HS-5 (cell line): ENCODE measurements at regions not wholly inside any gene's neighbourhood (a gene's known extent, or its start where the extent isn't known, plus 50 kb on each side); places are given as distances from the start of the nearest gene placed in this dataset.
"Not testable (repeated sequence)": the region's sequence is repeated elsewhere in the genome, so short reads cannot be mapped to it uniquely, and the experiment has no call there.

Source experiments
- DNase-seq: peaks from one replicate; pipeline ENCODE4 v3.0.0-alpha.2; 2012; ENCODE audit warnings: low read depth

DNA sequence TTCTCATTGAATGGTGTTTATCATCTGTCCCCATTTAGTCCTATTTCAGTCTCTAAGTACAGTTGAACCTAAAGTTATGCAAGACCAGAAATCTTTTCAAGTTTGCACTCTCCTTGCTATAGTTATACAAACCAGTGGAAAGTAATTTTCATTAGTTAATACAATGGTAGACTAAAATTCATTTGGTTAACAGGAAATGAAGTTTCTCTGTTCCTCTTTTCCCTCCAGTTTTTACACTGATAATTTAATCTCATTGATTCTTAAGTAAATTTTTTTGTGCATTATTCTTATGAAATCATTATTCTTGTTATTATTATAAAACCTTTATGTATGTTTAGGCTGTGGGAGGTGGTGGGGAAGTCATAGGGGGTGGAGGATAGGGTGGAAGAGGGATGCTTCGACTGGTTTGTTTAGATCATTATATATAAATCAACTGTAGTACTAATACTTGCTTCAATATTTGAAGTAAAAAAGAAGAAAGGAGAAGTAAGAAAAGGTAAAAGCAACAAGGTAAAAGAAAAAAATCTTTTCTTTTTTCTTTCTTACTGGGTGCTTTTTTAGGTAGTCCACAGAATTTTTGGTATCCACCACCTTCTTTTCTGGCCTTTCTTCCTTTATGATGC is 104.1 kb downstream of the GPR85 start:
- no peak for DNase-seq

DNA sequence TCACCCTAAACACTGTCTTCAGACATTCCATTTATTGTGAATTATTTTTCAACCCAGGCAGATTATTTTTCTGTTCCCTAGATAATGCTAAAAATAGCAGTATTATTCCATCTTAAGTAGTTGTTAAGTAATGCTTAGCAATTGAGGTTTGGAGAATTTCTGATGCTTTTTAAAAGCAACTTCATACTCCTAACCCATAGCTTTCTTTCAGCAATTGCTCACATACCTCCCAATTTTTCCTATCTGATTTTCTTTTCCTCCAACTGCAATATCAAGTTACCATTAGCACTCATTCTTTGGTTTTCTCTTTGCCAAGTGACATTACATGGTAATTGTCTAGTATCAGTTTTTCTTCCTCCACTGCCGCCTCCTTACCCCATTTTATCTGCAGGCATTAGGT is 104.7 kb downstream of the GPR85 start:
- no peak for DNase-seq

DNA sequence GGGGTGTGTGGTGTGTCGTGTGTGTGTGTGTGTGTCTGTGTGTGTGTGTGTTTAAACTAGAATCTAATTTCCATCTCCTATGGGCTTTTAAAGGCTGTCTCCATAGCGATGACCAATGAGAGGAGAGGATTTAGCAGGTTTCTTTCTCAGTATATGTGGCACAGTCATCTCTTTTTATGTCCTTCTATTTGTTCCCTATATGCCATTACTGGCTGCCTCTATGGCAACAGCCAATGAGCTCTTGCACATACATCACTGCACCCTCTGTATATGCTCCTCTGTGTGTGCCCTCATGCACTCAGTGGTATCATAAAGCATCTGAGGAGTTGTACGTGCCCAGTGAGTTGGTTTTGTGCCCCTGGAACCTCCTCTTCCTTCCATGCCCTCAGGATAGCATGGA is 107.6 kb downstream of the GPR85 start:
- not testable (repeated sequence) for DNase-seq

DNA sequence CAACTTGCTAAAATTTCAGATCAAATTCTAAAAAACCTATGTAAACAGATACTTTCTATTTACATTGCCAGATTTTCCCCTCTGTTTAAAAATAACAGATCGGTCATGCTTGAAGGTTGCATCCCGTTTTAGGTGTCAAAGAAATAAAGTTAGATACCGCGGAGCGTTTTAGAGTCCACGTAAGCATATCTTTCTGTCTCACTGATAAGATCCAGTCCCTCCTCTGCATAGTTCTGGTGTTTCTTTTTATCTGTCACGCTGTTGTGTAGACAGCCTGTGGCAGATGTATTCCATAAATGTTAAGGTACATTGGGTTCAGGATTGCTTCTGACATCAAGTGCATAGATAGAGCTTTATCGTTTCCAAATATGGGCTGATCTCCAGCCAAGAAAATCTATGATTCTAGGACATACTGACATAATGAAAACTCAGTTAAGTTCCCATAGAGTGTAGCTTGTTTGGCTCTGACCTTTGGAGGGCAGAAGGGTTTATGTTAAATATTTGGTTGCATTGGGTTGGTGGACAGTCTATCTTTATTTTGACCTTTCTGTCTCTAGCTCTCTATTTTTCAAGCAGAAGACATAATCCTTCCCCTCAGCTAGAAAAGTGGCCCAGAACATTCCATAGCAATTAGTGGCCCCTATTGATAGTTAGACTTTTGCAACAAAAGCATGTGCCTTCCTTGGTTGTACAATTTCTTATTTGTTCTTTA is 109.2 kb downstream of the GPR85 start:
- not testable (repeated sequence) for DNase-seq

DNA sequence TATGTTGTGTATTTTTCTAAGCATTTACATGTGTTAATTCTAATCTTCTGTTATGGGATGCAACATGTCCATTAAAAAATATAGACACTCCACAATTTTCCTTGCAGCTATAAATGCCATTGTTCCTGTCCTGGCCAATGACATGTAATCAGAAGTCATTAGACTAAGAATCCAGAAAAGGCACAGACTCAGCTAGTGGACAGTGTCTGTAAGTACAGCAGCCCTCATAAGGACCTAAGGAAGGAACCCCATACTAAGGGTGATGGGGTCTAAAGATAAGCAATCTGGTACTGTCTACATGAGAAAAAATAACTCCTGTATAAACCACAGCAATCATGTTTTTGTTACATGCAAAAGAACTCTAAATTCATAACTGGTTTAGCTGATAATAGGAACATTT is 115.9 kb downstream of the GPR85 start:
- no peak for DNase-seq

DNA sequence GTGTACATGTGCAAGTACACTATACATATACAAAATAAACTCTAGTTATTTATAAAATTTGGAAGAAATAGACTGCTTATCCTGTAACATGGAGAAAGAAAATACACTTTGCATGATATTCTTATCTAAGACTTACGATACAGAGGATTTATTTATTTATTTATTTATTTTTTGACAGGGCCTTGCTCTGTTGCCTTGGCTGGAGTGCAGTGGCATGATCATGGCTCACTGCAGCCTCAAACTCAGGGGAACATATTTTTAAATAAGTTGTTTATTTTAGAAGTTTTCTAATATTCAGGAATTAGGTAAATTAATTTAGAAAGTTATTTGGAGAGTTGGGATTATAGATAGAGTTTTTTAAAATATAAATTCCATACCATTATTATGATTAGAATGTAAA is 116.7 kb downstream of the GPR85 start:
- no peak for DNase-seq

DNA sequence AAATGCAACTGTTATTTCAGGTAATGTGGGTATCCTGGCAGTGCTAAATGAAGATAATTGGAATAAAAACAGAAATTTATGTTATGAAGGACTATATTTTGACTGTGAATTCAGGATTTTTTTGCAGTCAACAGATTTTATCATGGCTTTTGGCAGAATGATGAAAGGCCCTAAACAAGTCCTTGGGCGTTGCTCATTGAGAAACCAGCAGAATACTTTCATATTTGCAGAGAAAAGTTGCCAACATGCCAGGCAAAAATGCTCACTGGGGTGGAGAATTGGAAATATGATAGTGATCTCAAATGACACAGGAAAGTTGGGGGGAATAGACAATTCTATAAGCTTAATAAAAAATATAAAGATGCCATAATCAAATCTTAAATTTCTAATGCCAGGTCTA is 121.1 kb downstream of the GPR85 start:
- DNase-seq = no peak

DNA sequence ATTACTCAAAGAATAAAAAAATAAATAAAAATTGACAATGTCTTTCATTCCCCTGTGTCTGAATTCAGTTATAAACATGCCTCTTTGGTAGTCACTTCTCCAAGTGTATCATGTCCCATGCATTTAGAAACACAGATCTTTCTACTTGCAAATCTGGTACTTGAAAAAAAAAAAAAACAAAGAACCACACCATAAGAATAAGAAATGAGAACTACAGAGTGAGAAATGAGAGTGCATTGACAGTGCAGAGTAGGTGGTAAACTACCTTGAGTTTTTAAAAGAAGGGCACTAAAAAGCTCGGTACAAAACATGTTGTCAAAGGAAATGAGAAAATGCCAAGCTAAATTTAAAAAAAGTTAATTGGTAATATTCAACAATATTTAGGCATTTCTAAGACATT is 123.0 kb downstream of the GPR85 start:
- DNase-seq = no peak

DNA sequence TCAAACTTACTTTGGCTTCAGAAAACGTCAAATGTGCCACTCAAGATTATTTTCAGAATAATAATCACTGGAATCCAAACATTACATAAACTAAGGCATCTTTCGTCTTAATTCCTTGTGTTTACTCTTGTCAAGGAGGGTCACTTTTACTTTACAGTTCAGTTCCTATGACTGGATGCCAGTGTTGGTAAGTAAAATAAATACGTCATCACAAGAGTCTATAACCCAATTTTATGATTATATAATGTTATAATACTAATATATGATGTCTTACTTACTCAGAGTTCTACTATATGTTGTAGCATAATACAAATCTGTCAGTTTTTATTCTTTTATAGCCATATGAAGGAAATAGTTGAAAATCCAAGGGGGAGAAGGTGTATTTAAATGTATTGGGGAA is 123.8 kb downstream of the GPR85 start:
- DNase-seq = no peak

DNA sequence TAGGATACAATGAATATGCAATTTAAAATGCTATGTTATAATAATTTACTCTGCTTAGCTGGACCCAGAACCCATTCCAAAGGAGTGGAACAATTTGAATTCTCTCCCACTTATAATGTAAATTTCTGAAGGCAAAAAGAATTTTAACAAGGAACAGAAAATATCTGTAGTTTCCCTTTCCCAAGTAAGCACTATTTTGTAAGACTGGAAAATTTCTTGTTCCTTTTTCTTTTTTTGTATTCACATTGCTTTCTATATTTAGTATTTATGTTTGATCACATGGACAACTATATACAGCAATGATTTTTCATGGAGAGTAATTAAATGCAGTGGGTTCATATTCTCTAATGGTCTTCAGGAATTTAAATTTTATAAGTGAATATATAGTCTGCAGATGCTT is 127.4 kb downstream of the GPR85 start:
- DNase-seq = no peak

DNA sequence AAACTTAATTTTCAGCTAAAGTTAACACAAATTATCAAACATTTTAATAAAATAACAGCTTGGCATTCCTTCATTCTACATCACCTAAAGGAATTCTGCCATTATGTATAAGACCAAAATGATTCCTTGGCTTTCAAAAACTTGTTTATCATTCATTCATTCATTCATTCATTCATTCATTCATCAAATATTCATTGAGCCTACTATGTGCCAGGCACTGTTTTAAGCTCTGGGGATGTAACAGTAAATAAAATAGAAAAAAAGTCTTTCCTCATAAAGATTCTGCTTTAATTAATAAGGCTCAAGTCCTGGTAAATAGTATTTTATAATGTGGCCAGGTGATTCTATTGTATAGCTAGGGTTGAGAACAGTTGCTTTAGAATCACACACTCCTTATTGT is 127.9 kb downstream of the GPR85 start:
- no peak for DNase-seq

DNA sequence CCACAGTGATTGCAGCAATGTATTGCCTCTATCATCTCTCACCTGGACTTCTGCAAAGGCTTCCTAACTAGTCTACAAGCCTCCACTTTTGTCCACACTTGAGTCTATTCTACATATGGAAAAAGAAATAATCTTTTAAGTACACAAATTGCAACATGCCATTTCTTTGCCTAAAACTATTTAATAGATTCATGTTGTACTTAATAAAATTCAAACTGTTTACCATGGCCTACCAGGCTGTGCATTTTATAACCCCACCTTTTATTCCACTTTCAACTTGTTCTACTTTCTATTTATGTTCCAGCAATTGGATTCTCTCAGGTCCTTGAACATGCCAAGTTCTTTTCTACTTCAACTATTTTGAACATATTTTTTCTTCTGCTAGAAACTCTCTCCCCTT is 128.7 kb downstream of the GPR85 start:
- DNase-seq = no peak

DNA sequence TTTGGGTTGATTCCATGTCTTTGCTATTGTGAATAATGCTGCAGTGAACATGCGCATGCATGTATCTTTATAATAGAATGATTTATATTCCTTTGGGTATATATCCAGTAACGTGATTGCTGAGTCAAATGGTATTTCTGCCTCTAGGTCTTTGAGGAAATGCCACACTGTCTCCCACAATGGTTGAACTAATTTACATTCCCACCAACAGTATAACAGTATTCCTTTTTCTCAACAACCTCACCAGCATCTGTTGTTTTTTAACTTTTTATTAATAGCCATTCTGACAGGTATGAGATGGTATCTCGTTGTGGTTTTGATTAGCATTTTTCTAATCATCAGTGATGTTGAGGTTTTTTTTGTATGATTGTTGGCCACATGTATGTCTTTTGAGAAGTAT is 133.6 kb downstream of the GPR85 start:
- DNase-seq = not testable (repeated sequence)

DNA sequence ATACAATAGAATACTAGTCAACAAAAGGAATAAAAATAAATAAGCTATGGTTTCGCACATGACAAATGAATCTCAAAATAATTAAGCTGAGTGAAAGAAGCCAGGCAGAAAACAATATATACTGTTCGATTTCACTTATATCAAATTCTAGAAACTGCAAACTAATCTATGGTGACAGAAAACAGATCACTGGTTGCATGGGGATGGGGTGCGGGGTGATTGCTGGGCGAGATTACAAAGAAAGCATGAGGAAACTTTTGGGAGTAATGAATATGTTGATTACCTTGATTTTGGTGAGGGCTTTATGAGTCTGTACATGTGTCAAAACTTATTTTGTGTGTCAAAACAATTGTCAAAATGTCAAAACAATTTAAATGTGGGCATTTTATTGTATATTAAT is 135.6 kb downstream of the GPR85 start:
- DNase-seq = no peak

DNA sequence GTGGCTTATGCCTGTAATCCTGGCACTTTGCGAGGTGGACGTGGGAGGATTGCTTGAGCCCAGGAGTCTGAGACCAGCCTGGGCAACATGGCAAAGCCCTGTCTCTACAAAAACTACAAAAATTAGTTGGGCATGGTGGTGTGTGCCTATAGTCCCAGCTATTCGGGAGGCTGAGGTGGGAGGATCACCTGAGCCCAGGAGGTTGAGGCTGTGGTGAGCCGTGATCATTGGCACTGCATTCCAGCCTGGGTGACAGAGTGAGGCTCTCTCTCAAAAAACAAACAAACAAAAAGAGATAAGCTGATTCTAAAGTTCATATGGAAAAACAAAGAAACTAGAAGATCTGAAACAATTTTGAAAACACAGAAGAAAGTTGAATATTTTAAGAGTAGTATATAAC is 136.9 kb downstream of the GPR85 start:
- DNase-seq = not testable (repeated sequence)

DNA sequence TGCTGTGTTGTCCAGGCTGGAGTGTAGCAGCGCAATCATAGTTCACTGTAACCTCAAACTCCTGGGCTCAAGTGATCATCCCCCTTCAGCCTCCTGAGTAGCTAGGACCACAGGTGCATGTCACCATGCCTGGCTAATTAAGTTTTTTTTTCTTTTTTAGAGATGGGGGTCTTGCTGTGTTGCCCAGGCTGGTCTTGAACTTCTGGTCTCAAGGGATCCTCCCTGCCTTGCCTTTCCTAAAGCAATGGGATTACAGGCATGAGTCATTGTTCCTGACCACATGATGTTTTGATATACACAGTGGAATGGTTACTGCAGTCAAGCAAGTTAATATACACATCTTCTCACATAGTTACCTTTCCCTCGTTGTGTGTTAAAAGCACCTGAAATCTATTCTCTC is 140.3 kb downstream of the GPR85 start:
- DNase-seq = no peak

DNA sequence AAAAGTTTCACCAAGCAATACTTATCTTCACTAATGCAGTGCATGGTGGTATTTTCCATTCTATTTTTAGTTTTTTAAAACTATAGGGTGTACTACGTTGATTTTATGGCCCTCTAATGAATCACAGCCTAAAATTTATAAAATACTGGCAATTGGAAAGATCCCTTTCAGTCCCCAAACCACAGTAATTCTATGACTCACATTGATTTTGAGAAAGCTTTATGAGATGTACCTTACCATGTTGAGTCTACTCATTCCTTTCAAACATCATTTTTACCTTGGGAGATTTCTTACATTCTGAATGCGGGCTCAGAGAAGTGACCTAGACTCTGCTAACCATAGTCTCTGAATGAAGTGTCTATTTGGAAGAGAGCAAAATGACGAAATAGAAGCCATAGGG is 141.6 kb downstream of the GPR85 start:
- DNase-seq = no peak

DNA sequence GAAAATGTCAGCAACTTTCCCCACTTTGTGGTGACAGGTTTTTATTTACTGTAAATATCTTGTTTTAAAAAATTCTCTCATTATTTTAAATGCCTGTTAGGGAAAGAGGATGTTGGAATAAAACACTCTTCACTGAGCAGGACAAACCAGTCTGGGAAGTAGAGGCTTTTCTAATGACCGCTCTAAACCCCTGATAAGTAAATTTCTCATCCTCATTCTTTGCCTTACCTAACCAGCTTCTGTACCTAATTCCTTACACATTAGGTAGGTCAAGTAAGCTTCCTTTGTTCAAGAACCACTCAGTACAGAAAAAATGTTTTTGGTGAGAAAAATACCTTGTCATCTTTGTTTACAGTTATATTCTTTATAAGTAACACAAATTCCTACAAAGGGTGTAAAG is 143.6 kb downstream of the GPR85 start:
- no peak for DNase-seq

DNA sequence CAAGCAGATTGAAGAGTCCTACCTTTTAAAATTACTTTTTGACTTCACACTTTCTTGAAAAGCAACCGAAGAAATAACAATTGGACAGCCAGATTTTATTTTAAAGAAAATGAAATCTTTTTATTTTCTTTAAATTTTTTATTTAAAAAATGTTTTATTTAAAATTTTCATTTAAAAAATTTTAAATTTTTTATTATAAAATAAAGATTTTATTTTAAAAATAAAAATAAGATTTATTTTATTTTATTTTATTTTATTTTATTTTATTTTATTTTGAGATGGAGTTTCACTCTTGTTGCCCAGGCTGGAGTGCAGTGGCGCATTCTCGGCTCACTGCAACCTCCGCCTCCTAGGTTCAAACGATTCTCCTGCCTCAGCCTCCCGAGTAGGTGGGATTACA is 144.5 kb downstream of the GPR85 start:
- not testable (repeated sequence) for DNase-seq

DNA sequence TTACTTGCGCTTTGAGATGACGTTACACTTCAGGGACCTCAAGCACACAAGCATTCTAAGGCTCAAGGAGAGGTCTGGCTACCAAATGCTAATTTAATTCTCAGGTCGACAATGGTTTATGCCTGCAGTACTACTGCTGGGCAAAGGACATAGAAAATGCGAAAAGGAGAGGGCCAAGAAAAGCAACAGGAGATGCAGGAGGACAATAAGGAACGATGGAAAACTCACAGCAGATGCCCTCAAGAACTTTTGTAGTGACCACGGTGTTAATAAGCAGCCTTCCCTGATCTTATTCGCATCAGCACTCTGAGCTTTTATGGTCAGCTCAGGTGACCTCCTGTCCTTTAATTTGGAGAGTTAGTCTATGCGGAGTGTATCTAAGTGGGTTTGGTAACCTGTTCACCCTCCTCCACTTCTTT is 146.3 kb downstream of the GPR85 start:
- DNase-seq = no peak

DNA sequence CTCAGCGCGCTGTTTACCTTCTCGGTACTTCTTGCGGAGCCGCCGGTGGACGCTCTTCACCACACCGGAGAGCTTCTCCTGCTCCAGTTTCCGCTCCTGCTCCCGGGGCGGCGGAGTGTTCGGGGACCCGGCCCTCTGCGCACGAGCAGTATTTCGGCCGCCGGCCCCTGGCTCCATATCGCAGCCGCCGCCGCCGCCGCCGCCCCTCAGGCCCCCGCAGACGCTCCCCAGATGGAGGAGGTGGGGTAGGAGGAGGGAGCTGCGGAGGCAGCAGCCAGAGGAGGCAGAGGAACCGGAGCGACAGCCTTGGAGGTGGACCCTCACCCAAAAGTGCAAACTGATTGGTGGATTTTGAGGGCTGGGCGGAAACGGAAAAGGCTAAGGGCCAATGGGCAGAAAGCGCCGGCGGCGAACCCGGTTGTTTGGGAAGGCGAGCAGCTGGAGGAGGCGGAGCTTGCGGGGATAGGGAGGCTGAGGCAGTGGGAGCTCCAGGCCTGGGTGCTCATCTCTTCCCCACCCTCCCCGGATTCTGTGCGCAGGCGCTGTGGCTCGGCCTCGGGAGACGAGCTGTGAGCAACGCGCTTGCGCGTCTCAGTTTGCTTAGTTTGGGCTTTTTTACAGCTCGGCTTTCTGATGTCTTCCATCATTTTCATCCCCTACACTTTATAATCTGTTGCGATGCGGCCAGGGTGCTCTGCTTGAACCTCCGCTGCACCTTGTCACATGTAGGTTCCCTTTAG is 146.9 kb downstream of the GPR85 start:
- peak; percentile 90 for DNase-seq

DNA sequence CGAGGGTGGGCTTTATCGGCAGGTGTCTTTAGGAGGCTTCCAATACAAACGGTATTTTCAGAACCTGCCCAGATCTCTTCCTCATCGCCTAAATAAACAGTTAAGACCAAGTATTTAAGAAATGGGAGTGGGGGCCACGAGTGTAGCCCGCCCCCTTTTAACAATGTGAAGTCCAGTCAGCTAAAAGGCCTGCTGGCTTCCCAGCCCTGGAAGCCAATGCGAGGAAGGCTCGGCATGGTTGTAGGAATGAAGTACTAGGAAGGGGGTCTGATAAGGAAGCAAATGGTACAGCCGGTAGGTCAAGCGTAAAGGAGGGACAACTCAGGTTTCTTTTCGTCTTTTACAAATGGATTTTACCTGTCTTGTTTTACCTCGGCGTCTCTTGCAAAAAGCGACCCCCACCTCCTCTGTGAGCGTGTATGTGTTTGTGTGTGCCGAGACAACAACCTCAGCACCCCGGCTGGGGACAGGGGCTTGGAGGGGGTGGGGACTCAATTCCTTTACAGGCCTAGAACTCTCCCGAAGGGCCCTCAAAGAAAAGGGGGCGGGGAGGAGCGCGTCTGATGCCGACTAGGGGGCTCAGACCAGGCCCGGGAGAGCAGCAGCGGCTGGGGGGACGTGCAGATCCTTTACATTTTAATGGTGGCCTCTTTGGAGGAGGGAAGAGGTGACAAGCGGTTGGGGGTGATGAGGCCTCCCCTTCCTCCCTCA is 147.6 kb downstream of the GPR85 start:
- no peak for DNase-seq
